GM19455 (cell line): ENCODE measurements at regions not wholly inside any gene's neighbourhood (a gene's known extent, or its start where the extent isn't known, plus 50 kb on each side); places are given as distances from the start of the nearest gene placed in this dataset.

Experiments used
- ATAC-seq: cut with Tn5 transposase; IDR thresholded peaks from one replicate; pipeline ENCODE4 v1.9.1; 2021; ENCODE audit not compliant: unreplicated experiment

GRCh38 chr4:128341634-128342033 is 54.0 kb upstream of the PGRMC2 start:
- no peak for ATAC-seq

GRCh38 chr4:128338634-128339355 is 51.2 kb upstream of the PGRMC2 start:
- no peak for ATAC-seq

GRCh38 chr4:128337863-128338262 is 50.2 kb upstream of the PGRMC2 start:
- no peak for ATAC-seq
